OCI-LY7 (cell line): ENCODE measurements at regions not wholly inside any gene's neighbourhood (a gene's known extent, or its start where the extent isn't known, plus 50 kb on each side); places are given as distances from the start of the nearest gene placed in this dataset.

Experiments used
- BruUV-seq: library from RNA; stranded (reverse); fragments of 400-500 nt; replicated peaks from 2 replicates; lab custom pipeline; 2021; lab: Mats Ljungman, UMichigan
- CTCF ChIA-PET: fragments of 300-600 bp; sonication (Branson Sonifier 250); formaldehyde crosslinking; loops from one replicate; lab custom pipeline; 2022; ENCODE audit warnings: antibody characterized with exemption; ENCODE audit not compliant: unreplicated experiment; lab: Charles Lee
- POLR2A ChIA-PET: fragments of 300-600 bp; sonication (Branson Sonifier 250); formaldehyde crosslinking; loops from one replicate; lab custom pipeline; 2022; ENCODE audit warnings: antibody characterized with exemption; lab: Charles Lee
- DNase-seq: peaks from one replicate; pipeline ENCODE4 v3.0.0-alpha.2; 2015; ENCODE audit warnings: low spot score
- H2AFZ ChIP-seq: fragments of 200-600 bp; sonication (generic), shearing (Covaris generic); 2 replicates; pipeline ENCODE4 v1.6.1; 2014; ENCODE audit warnings: mild to moderate bottlenecking, antibody characterized with exemption, low read length, moderate library complexity
- H3K27ac ChIP-seq: fragments of 200-600 bp; sonication (generic); 2 replicates; pipeline ENCODE4 v1.5.1; 2014; ENCODE audit warnings: mixed run types, low read depth, mild to moderate bottlenecking, moderate library complexity, low read length, inconsistent platforms; ENCODE audit not compliant: poor library complexity, severe bottlenecking
- H3K36me3 ChIP-seq: fragments of 200-600 bp; sonication (generic); 2 replicates; pipeline ENCODE4 v1.6.1; 2014; ENCODE audit warnings: mild to moderate bottlenecking, antibody characterized with exemption, low read length, moderate library complexity, mixed read lengths; ENCODE audit not compliant: insufficient read depth
- H3K4me1 ChIP-seq: fragments of 200-600 bp; sonication (generic); 2 replicates; pipeline ENCODE4 v1.5.1; 2014; ENCODE audit warnings: mild to moderate bottlenecking, low read length; ENCODE audit not compliant: insufficient read depth, poor library complexity, severe bottlenecking
- H3K4me2 ChIP-seq: fragments of 200-600 bp; sonication (generic); 2 replicates; pipeline ENCODE4 v1.6.1; 2014; ENCODE audit warnings: mild to moderate bottlenecking, low read length
- H3K4me3 ChIP-seq: fragments of 200-600 bp; sonication (generic); 2 replicates; pipeline ENCODE4 v1.5.1; 2014; ENCODE audit warnings: mild to moderate bottlenecking, low read depth, low read length; ENCODE audit not compliant: poor library complexity, severe bottlenecking
- H3K79me2 ChIP-seq: fragments of 200-600 bp; sonication (generic); 2 replicates; pipeline ENCODE4 v1.6.1; 2016; ENCODE audit warnings: low read depth, mild to moderate bottlenecking, low read length, moderate library complexity, mixed read lengths; ENCODE audit not compliant: insufficient read depth
- H3K9me2 ChIP-seq: fragments of 200-600 bp; sonication (generic); 2 replicates; pipeline ENCODE4 v1.6.1; 2016; ENCODE audit warnings: mild to moderate bottlenecking, low read length, mixed read lengths; ENCODE audit not compliant: insufficient read depth
- H3K9me3 ChIP-seq: fragments of 200-600 bp; sonication (generic); 2 replicates; pipeline ENCODE4 v1.6.1; 2014; ENCODE audit warnings: mild to moderate bottlenecking, mixed run types, low read length, mixed read lengths
- H4K20me1 ChIP-seq: fragments of 200-600 bp; sonication (generic); 2 replicates; pipeline ENCODE4 v1.6.1; 2014; ENCODE audit warnings: mild to moderate bottlenecking, antibody characterized with exemption, low read length, moderate library complexity, mixed read lengths; ENCODE audit not compliant: insufficient read depth
- EZH2phosphoT487 ChIP-seq: fragments of 200-600 bp; sonication (generic); IDR thresholded peaks from 2 replicates; pipeline ENCODE4 v1.6.1; 2018; ENCODE audit warnings: low read depth, borderline replicate concordance, mild to moderate bottlenecking, mixed run types, antibody characterized with exemption, low read length, moderate library complexity, mixed read lengths
- intact Hi-C: fragments of 100-400 bp; cut with micrococcal nuclease; formaldehyde crosslinking; loops from one replicate; pipeline ENCODE4 v1.10.0; 2022; ENCODE audit not compliant: unreplicated experiment
- TF ChIP-seq, protein P1 (sequence below): fragments of 200-600 bp; sonication (generic); conservative IDR thresholded peaks from 2 replicates; pipeline ENCODE4 v1.5.1; 2014; ENCODE audit warnings: mild to moderate bottlenecking, antibody characterized with exemption, low read length, moderate library complexity, mixed read lengths

- no peaks in the 10 kb centered on the region for H3K4me1 ChIP-seq
- H3K9me3 ChIP-seq, result no peaks in the 10 kb centered on the region
- intact Hi-C loops, result no loop called here
- no peaks in the 10 kb centered on the region for H3K79me2 ChIP-seq
- H3K4me3 ChIP-seq, result no peak overlapping the region
- H3K36me3 ChIP-seq, result no peaks in the 10 kb centered on the region
- POLR2A ChIA-PET, result interaction anchor here (0.5 to 0.6 kb wide), 2 partner anchors 19 to 267 kb away, joined by 3 read pairs; no protein-coding TSS in a partner anchor
- no peaks in the 10 kb centered on the region for H3K9me2 ChIP-seq
- H3K27ac ChIP-seq, result no peak overlapping the region
- no peak overlapping the region for H2AFZ ChIP-seq
- no peaks in the 10 kb centered on the region for H4K20me1 ChIP-seq
- BruUV-seq, result no TSS peak
- no peak for DNase-seq
- CTCF ChIA-PET, result no interaction called here
- no peak overlapping the region for H3K4me2 ChIP-seq
- TF ChIP-seq, protein P1, sequence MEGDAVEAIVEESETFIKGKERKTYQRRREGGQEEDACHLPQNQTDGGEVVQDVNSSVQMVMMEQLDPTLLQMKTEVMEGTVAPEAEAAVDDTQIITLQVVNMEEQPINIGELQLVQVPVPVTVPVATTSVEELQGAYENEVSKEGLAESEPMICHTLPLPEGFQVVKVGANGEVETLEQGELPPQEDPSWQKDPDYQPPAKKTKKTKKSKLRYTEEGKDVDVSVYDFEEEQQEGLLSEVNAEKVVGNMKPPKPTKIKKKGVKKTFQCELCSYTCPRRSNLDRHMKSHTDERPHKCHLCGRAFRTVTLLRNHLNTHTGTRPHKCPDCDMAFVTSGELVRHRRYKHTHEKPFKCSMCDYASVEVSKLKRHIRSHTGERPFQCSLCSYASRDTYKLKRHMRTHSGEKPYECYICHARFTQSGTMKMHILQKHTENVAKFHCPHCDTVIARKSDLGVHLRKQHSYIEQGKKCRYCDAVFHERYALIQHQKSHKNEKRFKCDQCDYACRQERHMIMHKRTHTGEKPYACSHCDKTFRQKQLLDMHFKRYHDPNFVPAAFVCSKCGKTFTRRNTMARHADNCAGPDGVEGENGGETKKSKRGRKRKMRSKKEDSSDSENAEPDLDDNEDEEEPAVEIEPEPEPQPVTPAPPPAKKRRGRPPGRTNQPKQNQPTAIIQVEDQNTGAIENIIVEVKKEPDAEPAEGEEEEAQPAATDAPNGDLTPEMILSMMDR, result no peak
- no peak for TF ChIP-seq EZH2phosphoT487
Measured at GRCh38 chr14:54047645-54048308, 91.2 kb upstream of the BMP4 start.

- H3K4me2 ChIP-seq, result no peak overlapping the region
- no peaks in the 10 kb centered on the region for H3K36me3 ChIP-seq
- ChIA-PET CTCF (no interaction called here), POLR2A (interaction anchor here (0.5 to 0.7 kb wide), 3 partner anchors 19 to 267 kb away, joined by 3 to 6 read pairs (median 3); no protein-coding TSS in a partner anchor)
- no peak overlapping the region for H3K27ac ChIP-seq
- BruUV-seq, result no TSS peak
- no peaks in the 10 kb centered on the region for H3K9me2 ChIP-seq
- no peak overlapping the region for H2AFZ ChIP-seq
- H3K4me3 ChIP-seq, result no peak overlapping the region
- no peaks in the 10 kb centered on the region for H3K9me3 ChIP-seq
- no peaks in the 10 kb centered on the region for H4K20me1 ChIP-seq
- intact Hi-C loops, result no loop called here
- no peaks in the 10 kb centered on the region for H3K4me1 ChIP-seq
- no peaks in the 10 kb centered on the region for H3K79me2 ChIP-seq
- no peak for DNase-seq
- TF ChIP-seq, protein P1, result no peak
- no peak for TF ChIP-seq EZH2phosphoT487
Measured at GRCh38 chr14:54048311-54048710, 91.7 kb upstream of the BMP4 start.

DNA sequence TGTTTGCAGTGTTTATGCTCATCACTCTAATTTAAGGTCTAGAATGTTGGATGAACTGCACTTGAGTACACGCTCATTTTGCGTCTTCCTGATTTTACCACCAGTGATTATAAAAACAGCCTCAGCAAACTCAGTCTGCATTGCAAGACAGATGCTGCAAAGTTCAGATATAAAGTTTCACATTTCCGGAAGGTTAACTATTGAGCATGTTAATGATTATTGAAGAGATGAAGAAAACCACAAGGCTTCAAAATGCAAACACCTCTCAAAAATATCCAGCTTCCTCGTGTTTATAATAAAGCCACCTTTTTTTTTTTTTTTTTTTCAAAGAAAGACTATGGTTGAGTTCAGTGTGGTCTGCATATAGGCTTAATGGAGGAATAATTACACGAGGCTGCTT lies 92.1 kb upstream of the BMP4 start:
- no peaks in the 10 kb centered on the region for H3K9me2 ChIP-seq
- no peaks in the 10 kb centered on the region for H3K4me1 ChIP-seq
- H3K27ac ChIP-seq, result no peak overlapping the region
- CTCF ChIA-PET, result no interaction called here
- POLR2A ChIA-PET, result interaction anchor here (0.6 to 0.7 kb wide), 3 partner anchors 18 to 373 kb away, joined by 3 to 6 read pairs (median 3); no protein-coding TSS in a partner anchor
- intact Hi-C loops, result no loop called here
- no peak for DNase-seq
- H3K4me3 ChIP-seq, result no peak overlapping the region
- TF ChIP-seq, protein P1, result no peak
- no peak for TF ChIP-seq EZH2phosphoT487
- no peak overlapping the region for H3K4me2 ChIP-seq
- no peaks in the 10 kb centered on the region for H3K79me2 ChIP-seq
- H2AFZ ChIP-seq, result no peak overlapping the region
- H4K20me1 ChIP-seq, result no peaks in the 10 kb centered on the region
- H3K9me3 ChIP-seq, result no peaks in the 10 kb centered on the region
- no peaks in the 10 kb centered on the region for H3K36me3 ChIP-seq
- no TSS peak for BruUV-seq
